PFSK-1 (cell line): ENCODE measurements at regions not wholly inside any gene's neighbourhood (a gene's known extent, or its start where the extent isn't known, plus 50 kb on each side); places are given as distances from the start of the nearest gene placed in this dataset.

Experiments used
- POLR2AphosphoS5 ChIP-seq: IDR thresholded peaks from 2 replicates; pipeline ENCODE4 v1.6.1; 2012; ENCODE audit warnings: low read depth, mild to moderate bottlenecking, control low read depth, low read length, moderate library complexity
- REST ChIP-seq, 2 experiments: IDR thresholded peaks; 2 replicates each; pipeline versions ENCODE4 v1.6.1 to v1.8.0; 2011 to 2012; ENCODE audit warnings: low read depth in 2 of 2, low read length in 2 of 2, control low read depth in 1 of 2, inconsistent platforms in 1 of 2, mild to moderate bottlenecking in 1 of 2, moderate library complexity in 1 of 2; ENCODE audit not compliant: insufficient read depth in 1 of 2
- TAF1 ChIP-seq: IDR thresholded peaks from 2 replicates; pipeline ENCODE4 v1.6.1; 2012; ENCODE audit warnings: low read length, control low read depth, borderline replicate concordance; ENCODE audit not compliant: insufficient read depth

GRCh38 chr3:27626596-27627118, 95.5 kb downstream of the EOMES start:
- TF ChIP-seq POLR2AphosphoS5 (no peak), REST (IDR thresholded peaks at IDR 0.05; ENCODE audit: insufficient read depth in 1 of 2, low read depth in 2 of 2, low read length in 2 of 2) (no peak), TAF1 (no peak)
